ENCODE measurements at regions not wholly inside any gene's neighbourhood (a gene's known extent, or its start where the extent isn't known, plus 50 kb on each side); places are given as distances from the start of the nearest gene placed in this dataset.
"Not testable (repeated sequence)": the region's sequence is repeated elsewhere in the genome, so short reads cannot be mapped to it uniquely, and the experiment has no call there.

DNA sequence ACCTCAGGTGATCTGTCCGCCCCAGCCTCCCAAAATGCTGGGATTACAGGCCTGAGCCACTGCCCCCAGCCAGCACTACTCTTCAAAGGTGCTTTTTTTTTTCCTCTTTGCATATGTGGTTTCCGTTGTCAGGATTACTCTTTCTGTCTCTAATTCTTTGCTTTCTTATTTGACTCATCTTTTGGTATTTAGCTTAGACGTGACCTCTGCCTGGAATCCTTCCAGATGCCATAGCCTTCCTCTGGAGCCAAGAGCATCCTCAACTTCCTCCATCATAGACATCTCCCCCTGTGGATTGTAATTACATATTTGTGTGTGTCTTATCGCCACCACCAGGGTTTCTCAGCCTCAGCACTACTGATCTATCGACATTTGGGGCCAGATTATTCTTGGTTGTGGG, 84.4 kb upstream of the XYLT1 start:
- peak; percentile 57 for DNase-seq (ENCODE audit: low read depth)

DNA sequence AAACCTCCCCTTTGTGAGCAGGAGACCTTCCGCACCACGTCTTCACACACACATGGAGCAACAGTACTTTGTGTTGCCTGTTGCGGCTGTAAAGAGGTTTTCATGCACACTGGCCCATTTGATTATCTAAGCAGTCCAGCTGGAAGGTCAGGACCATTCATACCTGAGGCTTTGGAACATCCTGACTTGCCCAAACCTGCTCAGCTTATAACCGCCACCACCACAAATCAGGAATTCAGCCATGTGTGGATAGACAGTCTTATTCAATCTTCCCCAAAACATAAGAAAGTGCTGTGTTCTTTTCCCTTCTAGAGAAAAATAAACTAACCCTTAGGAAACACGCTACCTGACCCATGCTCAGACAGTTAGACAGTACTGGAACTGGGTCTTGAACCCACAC, 81.6 kb upstream of the XYLT1 start:
- no peak for DNase-seq (ENCODE audit: low read depth)

DNA sequence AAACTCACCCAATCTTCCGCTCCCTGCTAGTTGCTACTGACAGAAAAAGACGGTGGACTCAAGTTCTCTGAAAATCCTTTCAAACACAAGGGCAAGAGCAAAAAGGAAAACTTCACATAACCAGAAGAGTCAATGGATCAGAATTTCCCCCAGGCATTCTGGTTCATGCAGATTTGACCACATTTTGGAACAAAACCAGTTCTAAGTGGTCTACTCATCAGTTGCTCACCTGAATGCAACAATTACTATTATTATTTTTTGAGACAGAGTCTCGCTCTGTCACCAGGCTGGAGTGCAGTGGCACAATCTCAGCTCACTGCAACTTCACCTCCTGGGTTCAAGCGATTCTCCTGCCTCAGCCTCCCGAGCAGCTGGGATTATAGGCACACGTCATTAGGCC, 80.9 kb upstream of the XYLT1 start:
- not testable (repeated sequence) for DNase-seq (ENCODE audit: low read depth)

DNA sequence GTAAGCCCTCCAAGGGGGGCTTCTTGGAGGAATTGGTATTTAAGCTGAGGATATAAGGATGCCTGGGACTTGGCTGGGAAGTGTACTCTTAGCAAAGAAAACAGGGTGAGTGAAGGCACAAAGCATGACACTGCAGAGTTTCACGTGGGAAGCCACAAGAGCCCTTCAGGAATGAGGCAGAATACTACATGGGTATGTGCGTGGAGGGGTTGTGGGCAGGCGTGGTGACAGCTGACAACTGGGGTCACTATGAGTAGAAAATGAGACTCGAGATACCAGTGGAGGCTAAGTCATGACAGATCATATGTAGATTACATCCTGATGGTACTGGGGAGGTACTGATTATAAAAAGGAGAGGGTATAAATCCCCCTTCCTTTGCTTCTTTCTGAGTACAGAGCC, 78.1 kb upstream of the XYLT1 start:
- DNase-seq (ENCODE audit: low read depth): no peak

DNA sequence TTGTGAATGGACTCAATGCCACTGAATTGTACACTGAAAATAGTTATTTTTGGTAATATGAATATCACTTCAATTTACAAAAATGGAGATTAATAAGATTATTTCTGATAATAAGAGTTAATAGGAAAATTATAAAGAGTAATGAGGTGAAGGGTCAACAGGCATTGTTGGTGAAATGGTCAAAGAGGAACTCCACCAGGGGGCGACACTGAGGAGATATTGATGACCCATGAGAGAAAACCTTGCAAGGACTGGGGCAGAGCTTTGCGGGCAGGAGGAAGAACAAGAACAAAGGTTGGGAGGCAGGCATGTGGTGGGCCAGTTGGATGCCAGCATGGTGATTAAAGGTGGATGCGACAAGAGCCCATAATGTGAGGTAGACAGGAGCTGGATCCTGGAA, 74.0 kb upstream of the XYLT1 start:
- no peak for DNase-seq (ENCODE audit: low read depth)

- no peak for DNase-seq (ENCODE audit: low read depth)
Observed at GRCh38 chr16:17544304-17544703, 73.5 kb upstream of the XYLT1 start.

DNA sequence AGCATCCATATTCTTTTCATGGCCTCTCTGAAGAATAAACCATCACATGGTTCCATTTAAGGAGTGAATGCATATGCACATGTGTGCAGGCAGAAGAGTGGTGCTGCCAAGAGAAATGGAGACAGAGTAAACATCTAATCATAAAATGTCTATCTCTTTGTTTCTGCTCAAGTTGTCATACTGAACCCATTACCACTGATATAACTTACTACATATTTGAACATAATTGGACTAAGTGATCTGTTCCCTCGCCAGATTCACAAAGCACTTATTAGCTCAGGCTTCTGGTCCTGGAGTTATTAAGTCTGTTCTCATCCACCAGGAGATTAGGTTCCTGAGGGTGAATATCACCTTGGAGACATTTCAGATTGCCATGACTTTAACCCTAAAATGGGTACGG, 72.3 kb upstream of the XYLT1 start:
- DNase-seq (ENCODE audit: low read depth): no peak

DNA sequence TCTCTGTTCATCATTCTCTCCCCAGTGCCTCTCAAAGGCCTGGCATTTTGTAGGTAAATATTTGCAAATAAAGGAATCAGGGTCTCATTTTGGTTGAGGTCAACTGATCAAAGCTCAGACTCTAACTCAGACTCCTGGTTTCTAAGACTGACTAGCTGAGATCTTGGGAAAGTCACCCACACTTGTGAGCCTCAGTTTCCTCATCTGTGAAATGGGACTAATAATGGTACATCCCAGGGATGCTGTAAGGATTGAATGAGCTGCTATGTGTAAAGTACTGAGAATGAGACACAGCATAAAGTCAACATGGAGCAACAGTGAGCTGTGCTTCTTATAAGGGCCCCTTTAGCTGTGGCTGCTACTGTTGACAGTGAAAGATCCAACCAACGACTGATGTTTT, 70.6 kb upstream of the XYLT1 start:
- no peak for DNase-seq (ENCODE audit: low read depth)

DNA sequence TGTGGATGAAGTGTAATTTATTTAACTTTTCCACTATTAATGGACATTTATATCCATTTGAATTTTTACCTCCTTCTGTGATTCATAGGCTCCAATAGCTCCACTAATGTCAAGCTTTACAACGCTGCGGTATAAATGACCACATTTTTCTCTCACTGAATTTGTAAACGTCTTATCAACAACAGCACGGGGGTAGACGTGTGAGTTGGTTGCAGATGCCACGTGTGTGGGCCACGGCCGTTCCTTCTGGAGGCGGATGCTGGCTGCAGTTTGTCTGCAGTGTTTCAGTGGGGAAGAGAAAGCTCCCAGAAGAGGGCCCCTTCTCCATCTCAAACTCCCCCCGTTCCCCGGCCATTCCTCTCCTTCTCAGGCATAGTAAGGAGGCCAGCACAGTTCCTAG, 68.2 kb upstream of the XYLT1 start:
- DNase-seq (ENCODE audit: low read depth): no peak

- DNase-seq (ENCODE audit: low read depth): no peak
Observed at GRCh38 chr16:17532338-17532995, 61.7 kb upstream of the XYLT1 start.

GRCh38 chr16:17529982-17530760, 59.4 kb upstream of the XYLT1 start:
- DNase-seq (ENCODE audit: low read depth): no peak

- DNase-seq (ENCODE audit: low read depth): no peak
Observed at GRCh38 chr16:17526956-17527937, 56.5 kb upstream of the XYLT1 start.

DNA sequence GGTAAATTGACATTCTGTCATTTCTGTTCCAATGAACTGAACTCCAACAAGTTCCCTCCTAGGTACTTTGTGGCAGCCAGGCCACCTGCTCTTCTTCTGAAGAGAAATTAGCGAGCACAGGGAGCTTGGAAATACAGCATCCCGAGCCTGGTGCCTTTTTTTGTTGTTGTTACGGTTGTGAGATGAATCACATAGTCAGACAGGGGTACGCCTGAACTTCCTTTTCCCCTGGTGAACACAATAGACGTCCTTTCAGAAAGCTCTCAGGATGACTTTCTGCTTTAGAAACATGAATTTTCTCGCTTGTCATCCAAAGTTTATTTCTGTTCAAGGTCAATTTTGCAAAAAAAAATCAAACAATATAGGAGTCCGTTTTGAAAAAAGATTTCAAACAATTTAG, 53.9 kb upstream of the XYLT1 start:
- DNase-seq (ENCODE audit: low read depth): no peak

DNA sequence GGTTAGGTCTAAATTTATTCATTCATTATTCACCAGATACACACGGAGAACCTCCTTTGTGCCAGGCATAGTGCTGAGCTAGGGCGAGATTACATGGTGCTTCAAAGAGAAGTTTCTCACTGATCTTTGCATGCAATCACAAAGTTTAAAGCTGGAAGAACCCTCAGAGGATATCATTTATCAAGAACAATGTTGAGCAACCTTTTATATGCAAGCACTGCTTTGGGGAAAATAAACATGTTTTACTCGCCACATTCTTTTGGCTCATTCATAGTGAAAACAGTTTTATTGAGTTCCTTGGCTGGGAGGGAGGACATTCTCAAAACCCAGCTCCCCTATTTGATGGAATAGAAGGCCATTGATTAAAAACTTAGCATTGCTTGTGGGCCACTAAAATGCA, 49.8 kb upstream of the XYLT1 start:
- peak; percentile 73 for DNase-seq (ENCODE audit: low read depth)

All from amniotic epithelial cell (primary cell).